ENCODE measurements at regions not wholly inside any gene's neighbourhood (a gene's known extent, or its start where the extent isn't known, plus 50 kb on each side); places are given as distances from the start of the nearest gene placed in this dataset.

- ChIA-PET POLR2A (no interaction called here), CTCF (no interaction called here)
- DNase-seq (ENCODE audit: low read depth) = no peak
- H3K4me3 ChIP-seq (ENCODE audit: low read depth, low read length) = no peak overlapping the region
- no peaks in the 10 kb centered on the region for H3K36me3 ChIP-seq (ENCODE audit: control insufficient read depth, insufficient read depth, low read length)
- no peaks in the 10 kb centered on the region for H3K27me3 ChIP-seq (ENCODE audit: control insufficient read depth, insufficient read depth, low read length)
- TF ChIP-seq CTCF (IDR thresholded peaks at IDR 0.05; ENCODE audit: insufficient read depth, low read depth, low read length) = no peak
These were observed 158.8 kb downstream of the FOXA2 start for GRCh38 chr20:22425344-22426295.

DNA sequence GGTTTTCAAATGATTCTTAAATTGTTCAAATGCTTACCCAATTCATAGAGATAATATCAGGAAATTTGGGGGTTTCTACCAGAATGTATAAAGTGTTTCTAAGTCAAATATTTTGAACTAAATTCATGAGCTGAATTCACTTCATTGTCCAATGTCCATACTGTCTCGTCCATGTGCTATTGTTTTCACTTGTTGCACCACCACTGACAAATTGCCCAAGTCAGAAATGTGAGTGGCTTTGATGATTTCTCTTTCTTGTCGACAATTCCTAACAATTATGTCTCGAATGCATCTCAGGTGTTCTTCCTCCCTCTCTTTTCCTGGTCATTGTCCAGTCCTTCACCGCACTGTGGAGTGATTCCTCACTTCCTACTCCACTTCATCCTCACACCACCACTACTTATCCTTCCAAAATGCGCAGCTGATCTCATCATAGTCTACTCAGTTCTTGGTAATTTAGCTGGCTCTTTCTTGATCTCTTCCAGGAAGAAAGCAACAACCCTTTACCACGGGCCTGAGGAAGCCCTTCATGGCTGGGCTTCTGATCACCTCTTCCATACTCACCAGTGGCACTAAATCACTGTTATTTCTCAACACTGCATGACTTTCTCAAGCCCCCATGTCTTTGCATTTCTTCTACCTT, 161.1 kb downstream of the FOXA2 start:
- no peak overlapping the region for H3K4me3 ChIP-seq (ENCODE audit: low read depth, low read length)
- H3K36me3 ChIP-seq (ENCODE audit: control insufficient read depth, insufficient read depth, low read length) = no peaks in the 10 kb centered on the region
- no peak for TF ChIP-seq CTCF (IDR thresholded peaks at IDR 0.05; ENCODE audit: insufficient read depth, low read depth, low read length)
- DNase-seq (ENCODE audit: low read depth) = no peak
- ChIA-PET CTCF (no interaction called here), POLR2A (no interaction called here)
- no peaks in the 10 kb centered on the region for H3K27me3 ChIP-seq (ENCODE audit: control insufficient read depth, insufficient read depth, low read length)

GRCh38 chr20:22420116-22420598, 164.2 kb downstream of the FOXA2 start:
- POLR2A ChIA-PET = no interaction called here
- no peak for TF ChIP-seq CTCF (IDR thresholded peaks at IDR 0.05; ENCODE audit: insufficient read depth, low read depth, low read length)
- CTCF ChIA-PET = no interaction called here

DNA sequence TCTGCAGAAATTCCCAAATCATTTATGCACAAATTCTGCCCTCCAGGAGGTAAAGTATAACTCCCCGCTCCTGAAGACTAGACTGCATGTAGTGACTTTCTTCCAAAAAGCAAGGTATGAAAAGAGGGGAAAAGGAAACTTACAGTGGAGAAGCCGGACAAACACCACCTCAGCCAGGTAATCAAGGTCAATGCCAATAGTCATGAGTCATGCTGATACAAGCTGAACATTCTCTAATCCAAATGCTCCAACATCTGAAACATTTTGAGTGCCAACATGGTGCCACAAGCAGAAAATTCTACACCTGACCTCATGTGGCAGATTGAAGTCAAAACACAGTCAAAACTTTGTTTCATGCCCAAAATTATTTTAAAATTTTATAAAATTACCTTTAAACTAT, 165.6 kb downstream of the FOXA2 start:
- Histone ChIP-seq H3K36me3 (ENCODE audit: control insufficient read depth, insufficient read depth, low read length) (no peaks in the 10 kb centered on the region), H3K27me3 (ENCODE audit: control insufficient read depth, insufficient read depth, low read length) (no peaks in the 10 kb centered on the region), H3K4me3 (ENCODE audit: low read depth, low read length) (no peak overlapping the region)
- ChIA-PET POLR2A (no interaction called here), CTCF (interaction anchor here (0.6 kb wide), 1 partner anchor 854 kb away, joined by 3 read pairs; no protein-coding TSS in a partner anchor)
- no peak for DNase-seq (ENCODE audit: low read depth)
- no peak for TF ChIP-seq CTCF (IDR thresholded peaks at IDR 0.05; ENCODE audit: insufficient read depth, low read depth, low read length)

More at GRCh38 chr20:22420116-22420598, 164.2 kb downstream of the FOXA2 start:
- Histone ChIP-seq H3K36me3 (ENCODE audit: control insufficient read depth, insufficient read depth, low read length) (no peaks in the 10 kb centered on the region), H3K27me3 (ENCODE audit: control insufficient read depth, insufficient read depth, low read length) (no peaks in the 10 kb centered on the region), H3K4me3 (ENCODE audit: low read depth, low read length) (no peak overlapping the region)
- DNase-seq (ENCODE audit: low read depth) = no peak

DNA sequence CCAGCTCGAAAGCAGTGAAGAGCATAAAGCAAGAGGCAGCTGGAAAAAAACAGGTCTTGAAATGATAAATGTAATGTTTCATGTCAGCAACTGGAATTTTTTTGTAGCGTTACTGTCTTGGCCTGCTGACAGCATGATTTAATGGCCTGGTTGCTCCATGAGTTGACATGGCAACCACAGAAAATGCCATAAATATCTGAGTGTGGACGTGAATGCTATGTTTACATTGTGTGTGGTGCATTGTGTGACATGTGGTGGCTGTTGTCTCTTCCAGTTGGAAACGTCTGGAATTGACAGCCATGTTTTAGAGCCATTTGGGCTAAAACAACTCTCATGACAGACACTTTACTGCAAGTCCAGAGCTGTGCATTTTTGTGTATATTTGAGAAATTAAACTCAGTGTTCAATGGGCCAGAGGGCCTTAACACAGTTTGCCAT, 170.0 kb downstream of the FOXA2 start:
- CTCF ChIA-PET = no interaction called here
- TF ChIP-seq CTCF (IDR thresholded peaks at IDR 0.05; ENCODE audit: insufficient read depth, low read depth, low read length) = no peak
- no peak for DNase-seq (ENCODE audit: low read depth)

More for the DNA sequence above, 170.0 kb downstream of the FOXA2 start:
- Histone ChIP-seq H3K27me3 (ENCODE audit: control insufficient read depth, insufficient read depth, low read length) (no peaks in the 10 kb centered on the region), H3K36me3 (ENCODE audit: control insufficient read depth, insufficient read depth, low read length) (no peaks in the 10 kb centered on the region), H3K4me3 (ENCODE audit: low read depth, low read length) (no peak overlapping the region)
- POLR2A ChIA-PET = no interaction called here

Measured in BJ (cell line).